ENCODE measurements at regions not wholly inside any gene's neighbourhood (a gene's known extent, or its start where the extent isn't known, plus 50 kb on each side); places are given as distances from the start of the nearest gene placed in this dataset.

GRCh38 chr18:66440433-66440832, 163.5 kb downstream of the CDH19 start:
- no peak for DNase-seq (ENCODE audit: low read depth)
- no peak for TF ChIP-seq CTCF (conservative IDR thresholded peaks at IDR 0.05; ENCODE audit: low read depth, low read length)
- H3K4me3 ChIP-seq (ENCODE audit: low read depth, low read length), result no peak overlapping the region

- no peak for DNase-seq (ENCODE audit: low read depth)
- H3K4me3 ChIP-seq (ENCODE audit: low read depth, low read length), result no peak overlapping the region
- no peak for TF ChIP-seq CTCF (conservative IDR thresholded peaks at IDR 0.05; ENCODE audit: low read depth, low read length)
Observed at GRCh38 chr18:66439670-66440069, 164.2 kb downstream of the CDH19 start.

GRCh38 chr18:66438711-66439536, 165.0 kb downstream of the CDH19 start:
- H3K4me3 ChIP-seq (ENCODE audit: low read depth, low read length), result no peak overlapping the region
- no peak for TF ChIP-seq CTCF (conservative IDR thresholded peaks at IDR 0.05; ENCODE audit: low read depth, low read length)
- no peak for DNase-seq (ENCODE audit: low read depth)

GRCh38 chr18:66432636-66433035, 171.3 kb downstream of the CDH19 start:
- DNase-seq (ENCODE audit: low read depth), result no peak
- TF ChIP-seq CTCF (conservative IDR thresholded peaks at IDR 0.05; ENCODE audit: low read depth, low read length), result no peak
- no peak overlapping the region for H3K4me3 ChIP-seq (ENCODE audit: low read depth, low read length)

- no peak for TF ChIP-seq CTCF (conservative IDR thresholded peaks at IDR 0.05; ENCODE audit: low read depth, low read length)
- DNase-seq (ENCODE audit: low read depth), result no peak
- no peak overlapping the region for H3K4me3 ChIP-seq (ENCODE audit: low read depth, low read length)
Observed at GRCh38 chr18:66428795-66429194, 175.1 kb downstream of the CDH19 start.

GRCh38 chr18:66419400-66419799, 184.5 kb downstream of the CDH19 start:
- DNase-seq (ENCODE audit: low read depth), result no peak
- no peak for TF ChIP-seq CTCF (conservative IDR thresholded peaks at IDR 0.05; ENCODE audit: low read depth, low read length)
- H3K4me3 ChIP-seq (ENCODE audit: low read depth, low read length), result no peak overlapping the region

- no peak for DNase-seq (ENCODE audit: low read depth)
- H3K4me3 ChIP-seq (ENCODE audit: low read depth, low read length), result no peak overlapping the region
- no peak for TF ChIP-seq CTCF (conservative IDR thresholded peaks at IDR 0.05; ENCODE audit: low read depth, low read length)
Observed at GRCh38 chr18:66410692-66411091, 193.2 kb downstream of the CDH19 start.
